SK-N-MC (cell line): ENCODE measurements at regions not wholly inside any gene's neighbourhood (a gene's known extent, or its start where the extent isn't known, plus 50 kb on each side); places are given as distances from the start of the nearest gene placed in this dataset.

Experiments
- DNase-seq: peaks from one replicate; pipeline ENCODE4 v3.0.0-alpha.2; 2011; ENCODE audit warnings: low read depth, low spot score
- H3K27ac ChIP-seq: fragments of 200-600 bp; sonication (generic); 2 replicates; pipeline ENCODE4 v1.5.1; 2016; ENCODE audit warnings: mixed run types
- H3K36me3 ChIP-seq: fragments of 200-600 bp; sonication (generic); 2 replicates; pipeline ENCODE4 v1.6.1; 2017; ENCODE audit warnings: antibody characterized with exemption, low read length, mixed read lengths; ENCODE audit not compliant: insufficient read depth
- H3K4me3 ChIP-seq: fragments of 200-600 bp; sonication (generic); 2 replicates; pipeline ENCODE4 v1.5.1; 2016
- H3K9ac ChIP-seq: fragments of 200-600 bp; sonication (generic); 2 replicates; pipeline ENCODE4 v1.8.0; 2017; ENCODE audit warnings: mixed run types, mixed read lengths; ENCODE audit not compliant: insufficient read length
- H3K9me3 ChIP-seq: fragments of 200-600 bp; sonication (generic); 2 replicates; pipeline ENCODE4 v1.6.1; 2017; ENCODE audit warnings: low read depth, mild to moderate bottlenecking, antibody characterized with exemption, low read length, moderate library complexity, mixed read lengths
- EZH2 ChIP-seq: fragments of 200-600 bp; sonication (generic); IDR thresholded peaks from one replicate; pipeline ENCODE4 v1.6.1; 2017; ENCODE audit warnings: antibody characterized with exemption
- FOXP2 ChIP-seq: optimal IDR thresholded peaks from 2 replicates; pipeline ENCODE3; 2011; ENCODE audit warnings: mild to moderate bottlenecking, moderate library complexity; ENCODE audit not compliant: insufficient read depth; ENCODE audit errors: extremely low read length, control extremely low read depth
- POLR2AphosphoS5 ChIP-seq: IDR thresholded peaks from 2 replicates; pipeline ENCODE4 v1.6.1; 2012; ENCODE audit warnings: mild to moderate bottlenecking, low read depth, low read length, borderline replicate concordance

GRCh38 chr3:5731100-5731499, 543.6 kb downstream of the EDEM1 start:
- no peak for DNase-seq
- no peak overlapping the region for H3K9ac ChIP-seq
- H3K9me3 ChIP-seq, result no peaks in the 10 kb centered on the region
- H3K27ac ChIP-seq, result no peak overlapping the region
- TF ChIP-seq FOXP2 (no peak), EZH2 (no peak), POLR2AphosphoS5 (no peak)
- H3K4me3 ChIP-seq, result no peak overlapping the region
- no peaks in the 10 kb centered on the region for H3K36me3 ChIP-seq

- Histone ChIP-seq H3K9ac (no peak overlapping the region), H3K27ac (no peak overlapping the region), H3K36me3 (no peaks in the 10 kb centered on the region), H3K9me3 (no peaks in the 10 kb centered on the region), H3K4me3 (no peak overlapping the region)
- DNase-seq, result no peak
- no peak for TF ChIP-seq FOXP2
- no peak for TF ChIP-seq POLR2AphosphoS5
- TF ChIP-seq EZH2, result no peak
Measured at GRCh38 chr3:5732081-5732480, 544.6 kb downstream of the EDEM1 start.

DNA sequence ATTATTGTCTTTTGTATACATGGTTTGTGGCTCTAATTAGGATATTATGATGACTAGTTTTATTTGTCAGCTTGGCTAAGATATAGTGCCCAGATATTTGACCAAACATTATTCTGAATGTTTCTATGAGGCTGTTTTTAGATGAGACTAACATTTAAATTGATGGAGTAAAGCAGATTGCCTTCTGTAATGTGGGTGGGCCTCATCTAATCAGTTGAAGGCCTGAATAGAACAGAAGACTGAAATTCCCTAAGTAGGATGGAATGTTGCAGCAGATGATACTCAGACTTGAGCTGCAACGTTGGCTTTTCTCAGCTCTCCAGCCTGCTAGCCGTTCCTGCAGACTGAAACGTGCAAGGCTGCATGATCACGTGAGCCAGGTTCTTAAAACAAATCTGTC, 546.5 kb downstream of the EDEM1 start:
- Histone ChIP-seq H3K9ac (no peak overlapping the region), H3K4me3 (no peak overlapping the region), H3K27ac (no peak overlapping the region), H3K9me3 (no peaks in the 10 kb centered on the region), H3K36me3 (no peaks in the 10 kb centered on the region)
- TF ChIP-seq POLR2AphosphoS5 (no peak), FOXP2 (no peak), EZH2 (no peak)
- no peak for DNase-seq

DNA sequence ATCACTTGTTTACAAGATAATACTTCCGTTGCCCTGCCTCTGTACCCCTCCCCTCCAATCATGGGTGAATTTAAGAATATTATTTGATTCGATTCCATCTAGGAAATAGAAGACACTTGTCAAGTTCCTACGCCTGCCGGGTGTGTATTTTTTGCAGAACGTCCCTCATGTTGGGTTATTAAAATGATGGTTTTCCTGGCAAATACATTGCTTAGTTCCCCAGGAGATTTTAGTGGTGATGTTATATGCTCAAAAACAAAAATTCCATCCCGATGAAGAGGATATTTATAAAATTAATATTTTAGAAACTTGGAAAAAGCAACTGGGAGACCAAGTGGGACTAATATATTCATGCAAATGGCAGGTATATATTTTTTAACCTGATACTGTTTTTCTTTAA, 548.4 kb downstream of the EDEM1 start:
- no peak for DNase-seq
- Histone ChIP-seq H3K9me3 (no peaks in the 10 kb centered on the region), H3K9ac (no peak overlapping the region), H3K27ac (no peak overlapping the region), H3K36me3 (no peaks in the 10 kb centered on the region), H3K4me3 (no peak overlapping the region)
- TF ChIP-seq EZH2 (no peak), POLR2AphosphoS5 (no peak), FOXP2 (no peak)

DNA sequence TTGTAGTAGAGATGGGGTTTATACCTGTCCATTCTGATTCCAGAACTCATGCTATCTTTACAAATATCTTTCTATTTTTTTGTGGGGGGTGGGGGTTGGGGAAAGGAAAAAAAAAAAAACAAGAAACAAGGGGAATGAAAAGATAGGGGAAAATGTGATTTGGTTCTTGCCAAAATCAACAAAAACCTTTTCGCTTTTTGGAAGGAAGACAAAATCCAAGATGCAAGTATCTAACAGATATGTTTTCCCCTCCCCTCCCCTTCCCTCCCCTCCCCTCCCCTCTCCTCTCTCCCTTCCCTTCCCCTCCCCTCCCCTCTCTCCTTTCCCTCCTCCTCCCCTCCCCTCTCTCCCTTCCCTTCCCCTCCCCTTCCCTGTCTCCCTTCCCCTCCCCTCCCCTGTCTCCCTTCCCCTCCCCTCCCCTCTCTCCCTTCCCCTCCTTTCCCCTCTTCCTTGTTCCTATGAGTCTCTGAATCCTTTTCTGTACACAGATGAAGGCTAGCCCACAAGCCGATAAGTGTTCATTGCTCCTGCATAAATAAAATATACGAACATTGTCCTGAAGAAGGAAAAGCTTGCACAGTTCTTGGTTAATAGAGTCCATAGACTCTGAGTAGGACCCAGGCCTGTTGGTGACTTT, 551.9 kb downstream of the EDEM1 start:
- H3K27ac ChIP-seq, result no peak overlapping the region
- no peak overlapping the region for H3K4me3 ChIP-seq
- DNase-seq, result no peak
- H3K9me3 ChIP-seq, result no peaks in the 10 kb centered on the region
- H3K36me3 ChIP-seq, result no peaks in the 10 kb centered on the region
- H3K9ac ChIP-seq, result no peak overlapping the region
- no peak for TF ChIP-seq EZH2
- TF ChIP-seq POLR2AphosphoS5, result no peak
- TF ChIP-seq FOXP2, result no peak

GRCh38 chr3:5739949-5740348, 552.4 kb downstream of the EDEM1 start:
- Histone ChIP-seq H3K36me3 (no peaks in the 10 kb centered on the region), H3K27ac (no peak overlapping the region), H3K9ac (no peak overlapping the region), H3K4me3 (no peak overlapping the region), H3K9me3 (no peaks in the 10 kb centered on the region)
- TF ChIP-seq EZH2, result no peak
- TF ChIP-seq POLR2AphosphoS5, result no peak
- no peak for TF ChIP-seq FOXP2
- no peak for DNase-seq

DNA sequence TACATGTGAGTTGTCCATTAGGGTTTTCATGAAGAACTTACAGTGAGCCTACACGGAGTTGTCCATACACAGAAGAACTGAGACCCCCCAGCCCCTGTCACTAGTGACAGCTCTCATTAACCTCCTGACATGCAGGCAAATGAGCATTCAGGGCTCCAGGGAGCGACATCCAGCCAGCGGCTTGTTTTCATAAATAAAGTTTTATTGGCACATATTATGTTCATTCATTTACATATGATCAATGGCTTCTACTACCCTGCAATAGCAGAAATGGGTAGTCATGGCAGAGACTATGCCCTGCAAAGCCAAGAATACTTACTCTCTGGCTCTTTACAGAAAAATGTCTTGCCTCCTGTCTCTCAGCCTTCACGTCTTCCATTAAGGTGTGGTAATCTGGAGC, 553.5 kb downstream of the EDEM1 start:
- TF ChIP-seq EZH2 (no peak), FOXP2 (no peak), POLR2AphosphoS5 (no peak)
- DNase-seq, result no peak
- Histone ChIP-seq H3K4me3 (no peak overlapping the region), H3K9ac (no peak overlapping the region), H3K27ac (no peak overlapping the region), H3K36me3 (no peaks in the 10 kb centered on the region), H3K9me3 (no peaks in the 10 kb centered on the region)

GRCh38 chr3:5750091-5750490, 562.6 kb downstream of the EDEM1 start:
- no peak for DNase-seq
- H3K9ac ChIP-seq, result no peak overlapping the region
- no peaks in the 10 kb centered on the region for H3K9me3 ChIP-seq
- TF ChIP-seq EZH2 (no peak), FOXP2 (no peak), POLR2AphosphoS5 (no peak)
- H3K36me3 ChIP-seq, result no peaks in the 10 kb centered on the region
- H3K27ac ChIP-seq, result no peak overlapping the region
- H3K4me3 ChIP-seq, result no peak overlapping the region

- Histone ChIP-seq H3K36me3 (no peaks in the 10 kb centered on the region), H3K27ac (no peak overlapping the region), H3K9ac (no peak overlapping the region), H3K4me3 (no peak overlapping the region), H3K9me3 (no peaks in the 10 kb centered on the region)
- no peak for TF ChIP-seq EZH2
- no peak for DNase-seq
Measured at GRCh38 chr3:5750874-5751640, 563.5 kb downstream of the EDEM1 start.
